K562 (cell line): ENCODE measurements at regions not wholly inside any gene's neighbourhood (a gene's known extent, or its start where the extent isn't known, plus 50 kb on each side); places are given as distances from the start of the nearest gene placed in this dataset.

Source experiments
- HMG20B ChIP-seq: fragments of 250-450 bp; sonication (Bioruptor Pico); IDR thresholded peaks from 2 replicates; pipeline ENCODE4 v1.5.0; 2021; ENCODE audit warnings: mild to moderate bottlenecking
- ZBTB40 ChIP-seq, 2 experiments: fragments of 450-650 bp in 1 of 2; sonication (generic) in 1 of 2; formaldehyde crosslinking in 1 of 2; IDR thresholded peaks; 2 replicates each; pipeline versions ENCODE4 v1.7.1 to v1.9.0; 2016 to 2022; ENCODE audit warnings: inconsistent platforms in 1 of 2, mild to moderate bottlenecking in 1 of 2, missing genetic modification reagents in 1 of 2
- ZNF407 ChIP-seq: fragments of 450-650 bp; IDR thresholded peaks from 2 replicates; pipeline ENCODE4 v1.6.1; 2016; ENCODE audit warnings: low read depth

GRCh38 chr13:34371645-34372395 lies 553.9 kb downstream of the RFC3 start (continued):
- TF ChIP-seq ZBTB40 (IDR thresholded peaks at IDR 0.05) (no peak), ZBTB40 (CRISPR knock-in tag; IDR thresholded peaks at IDR 0.05) (no peak), ZNF407 (no peak), HMG20B (CRISPR knock-in tag) (no peak)
- TF ChIP-seq, all 486 proteins: peak for 0
